Stomach (tissue), 4 donors: ENCODE measurements at regions not wholly inside any gene's neighbourhood (a gene's known extent, or its start where the extent isn't known, plus 50 kb on each side); places are given as distances from the start of the nearest gene placed in this dataset.

Source experiments
- POLR2AphosphoS5 ChIP-seq, 3 donors: sonication (generic); formaldehyde crosslinking; IDR thresholded peaks; one replicate each; pipeline ENCODE4 v1.6.1; 2016; ENCODE audit warnings: antibody characterized with exemption in 3 of 3
- TF ChIP-seq, protein P1 (sequence below), 7 experiments: fragments of 450-650 bp in 4 of 7; fragments of 200-600 bp in 3 of 7; sonication (generic) in 3 of 7; IDR thresholded peaks; one replicate each; pipeline ENCODE4 v1.5.1; 2016 to 2019; ENCODE audit warnings: antibody characterized with exemption in 7 of 7, control low read depth in 2 of 7, mild to moderate bottlenecking in 1 of 7

DNA sequence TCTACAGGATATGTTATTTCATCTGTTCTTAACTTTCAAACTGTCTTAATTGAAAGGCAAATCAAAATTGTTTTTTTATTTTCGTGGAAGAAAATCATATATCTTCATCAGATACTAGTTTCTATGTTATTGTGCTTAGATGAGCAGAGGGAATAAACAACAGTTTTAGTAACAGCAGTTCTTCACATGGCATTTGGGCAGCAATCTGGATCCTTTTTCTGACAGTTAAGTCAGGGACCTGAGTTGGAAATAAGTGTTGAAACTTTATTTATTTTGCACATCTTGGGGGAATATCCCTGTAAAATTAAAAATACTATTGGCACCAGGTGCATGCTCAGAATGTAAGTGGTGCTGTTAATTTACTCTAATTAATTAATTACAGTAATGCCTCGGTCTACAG, 296.3 kb downstream of the GPAM start:
- no peak for TF ChIP-seq POLR2AphosphoS5 (IDR thresholded peaks at IDR 0.05)
- TF ChIP-seq, protein P1, sequence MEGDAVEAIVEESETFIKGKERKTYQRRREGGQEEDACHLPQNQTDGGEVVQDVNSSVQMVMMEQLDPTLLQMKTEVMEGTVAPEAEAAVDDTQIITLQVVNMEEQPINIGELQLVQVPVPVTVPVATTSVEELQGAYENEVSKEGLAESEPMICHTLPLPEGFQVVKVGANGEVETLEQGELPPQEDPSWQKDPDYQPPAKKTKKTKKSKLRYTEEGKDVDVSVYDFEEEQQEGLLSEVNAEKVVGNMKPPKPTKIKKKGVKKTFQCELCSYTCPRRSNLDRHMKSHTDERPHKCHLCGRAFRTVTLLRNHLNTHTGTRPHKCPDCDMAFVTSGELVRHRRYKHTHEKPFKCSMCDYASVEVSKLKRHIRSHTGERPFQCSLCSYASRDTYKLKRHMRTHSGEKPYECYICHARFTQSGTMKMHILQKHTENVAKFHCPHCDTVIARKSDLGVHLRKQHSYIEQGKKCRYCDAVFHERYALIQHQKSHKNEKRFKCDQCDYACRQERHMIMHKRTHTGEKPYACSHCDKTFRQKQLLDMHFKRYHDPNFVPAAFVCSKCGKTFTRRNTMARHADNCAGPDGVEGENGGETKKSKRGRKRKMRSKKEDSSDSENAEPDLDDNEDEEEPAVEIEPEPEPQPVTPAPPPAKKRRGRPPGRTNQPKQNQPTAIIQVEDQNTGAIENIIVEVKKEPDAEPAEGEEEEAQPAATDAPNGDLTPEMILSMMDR (IDR thresholded peaks at IDR 0.05), result no peak
